Muscle layer of duodenum (tissue), 2 donors: ENCODE measurements at regions not wholly inside any gene's neighbourhood (a gene's known extent, or its start where the extent isn't known, plus 50 kb on each side); places are given as distances from the start of the nearest gene placed in this dataset.
"Not testable (repeated sequence)": the region's sequence is repeated elsewhere in the genome, so short reads cannot be mapped to it uniquely, and the experiment has no call there.

Experiments used
- H3K27ac ChIP-seq: one replicate; pipeline ENCODE4 v1.7.0; 2013; ENCODE audit warnings: mild to moderate bottlenecking, low read length
- H3K27me3 ChIP-seq: one replicate; pipeline ENCODE4 v1.7.0; 2013; ENCODE audit warnings: low read depth, mild to moderate bottlenecking, control low read depth, low read length
- H3K36me3 ChIP-seq, 2 donors: one replicate each; pipeline ENCODE4 v1.7.0; 2013; ENCODE audit warnings: low read length in 2 of 2, control low read depth in 1 of 2, mild to moderate bottlenecking in 1 of 2; ENCODE audit not compliant: insufficient read depth in 2 of 2, control insufficient read depth in 1 of 2
- H3K4me1 ChIP-seq, 2 donors: one replicate each; pipeline ENCODE4 v1.7.0; 2013; ENCODE audit warnings: low read length in 2 of 2, mild to moderate bottlenecking in 2 of 2, control low read depth in 1 of 2, moderate library complexity in 1 of 2; ENCODE audit not compliant: insufficient read depth in 2 of 2, control insufficient read depth in 1 of 2
- H3K4me3 ChIP-seq, 2 donors: one replicate each; pipeline ENCODE4 v1.7.0; 2013; ENCODE audit warnings: low read length in 2 of 2, low read depth in 1 of 2, mild to moderate bottlenecking in 1 of 2
- H3K9me3 ChIP-seq, 2 donors: one replicate each; pipeline ENCODE4 v1.7.0; 2013; ENCODE audit warnings: low read length in 2 of 2, control low read depth in 1 of 2, mild to moderate bottlenecking in 1 of 2; ENCODE audit not compliant: control insufficient read depth in 1 of 2
- donor health status: healthy.

DNA sequence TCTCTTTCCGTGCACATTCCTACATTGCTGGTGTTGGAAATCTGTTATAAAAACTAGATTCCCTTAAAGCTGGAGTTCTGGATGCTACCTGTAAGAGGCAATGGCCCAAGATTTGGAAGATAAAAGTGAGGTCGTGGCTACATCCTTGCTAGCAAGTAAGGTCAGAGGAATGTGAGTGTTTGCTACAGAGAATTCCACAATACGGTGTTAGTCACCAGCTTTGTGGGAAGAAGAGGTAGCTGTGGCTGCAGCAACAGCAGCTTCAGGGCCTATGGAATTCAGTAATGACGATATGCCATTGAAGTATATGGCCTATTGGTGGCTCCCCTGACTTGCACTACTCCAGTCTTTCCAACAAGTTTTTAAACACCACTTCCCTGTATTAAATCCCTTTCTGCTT is 227.7 kb upstream of the TMEM260 start:
- H3K27me3 ChIP-seq: no peaks in the 10 kb centered on the region
- peaks cover 0 to 10% of the 10 kb centered on the region in 2 donors for H3K36me3 ChIP-seq
- no peak overlapping the region for H3K27ac ChIP-seq
- no peaks in the 10 kb centered on the region for H3K9me3 ChIP-seq
- no peak overlapping the region for H3K4me3 ChIP-seq
- peaks cover 0 to under 1% of the 10 kb centered on the region in 2 donors for H3K4me1 ChIP-seq

DNA sequence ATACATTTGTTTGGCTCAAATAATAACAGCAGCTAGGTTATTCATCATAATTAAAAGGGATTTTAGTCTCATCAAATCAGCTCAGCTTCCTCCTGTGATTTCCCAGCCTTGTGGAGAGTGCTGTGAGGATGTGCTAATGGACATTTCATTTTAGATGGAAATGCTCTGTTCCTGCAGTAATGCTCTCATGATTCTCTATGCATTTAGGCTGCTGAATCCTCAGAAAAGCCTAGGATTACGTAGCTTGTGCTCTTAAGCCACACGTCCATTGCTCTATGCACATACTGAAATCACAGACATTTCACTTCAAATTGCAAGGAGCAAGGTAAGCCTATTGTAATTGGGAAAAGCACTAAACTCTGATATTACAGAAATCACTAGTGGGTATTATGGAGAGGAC is 226.6 kb upstream of the TMEM260 start:
- no peak overlapping the region for H3K27ac ChIP-seq
- no peaks in the 10 kb centered on the region for H3K27me3 ChIP-seq
- peaks cover 0 to 10% of the 10 kb centered on the region in 2 donors for H3K36me3 ChIP-seq
- H3K9me3 ChIP-seq: no peaks in the 10 kb centered on the region
- H3K4me1 ChIP-seq: peaks cover 0 to 10% of the 10 kb centered on the region in 2 donors
- H3K4me3 ChIP-seq: no peak overlapping the region

DNA sequence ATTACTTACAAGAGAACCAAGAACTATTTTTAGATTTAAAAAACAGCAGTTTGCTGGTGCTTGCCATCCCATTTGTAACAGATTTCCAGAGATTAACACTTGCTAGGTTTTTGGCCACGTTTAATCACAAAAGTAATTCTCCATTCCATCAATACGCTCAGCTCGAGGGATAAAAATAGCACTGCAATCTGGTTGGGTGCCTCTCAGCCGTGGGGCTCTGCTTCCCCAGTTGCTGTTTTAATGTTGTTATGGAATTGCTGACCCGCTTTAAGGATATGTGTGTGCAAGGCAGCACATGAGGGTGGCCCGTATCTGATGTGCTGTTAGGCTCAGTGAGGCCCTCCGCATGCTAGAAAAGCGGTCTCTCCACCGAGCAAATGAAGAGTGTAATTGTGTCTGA is 222.2 kb upstream of the TMEM260 start:
- no peak overlapping the region for H3K4me3 ChIP-seq
- H3K9me3 ChIP-seq: no peaks in the 10 kb centered on the region
- H3K4me1 ChIP-seq: peaks cover 0 to 10% of the 10 kb centered on the region in 2 donors
- H3K36me3 ChIP-seq: no peaks in the 10 kb centered on the region
- H3K27me3 ChIP-seq: no peaks in the 10 kb centered on the region
- H3K27ac ChIP-seq: no peak overlapping the region

DNA sequence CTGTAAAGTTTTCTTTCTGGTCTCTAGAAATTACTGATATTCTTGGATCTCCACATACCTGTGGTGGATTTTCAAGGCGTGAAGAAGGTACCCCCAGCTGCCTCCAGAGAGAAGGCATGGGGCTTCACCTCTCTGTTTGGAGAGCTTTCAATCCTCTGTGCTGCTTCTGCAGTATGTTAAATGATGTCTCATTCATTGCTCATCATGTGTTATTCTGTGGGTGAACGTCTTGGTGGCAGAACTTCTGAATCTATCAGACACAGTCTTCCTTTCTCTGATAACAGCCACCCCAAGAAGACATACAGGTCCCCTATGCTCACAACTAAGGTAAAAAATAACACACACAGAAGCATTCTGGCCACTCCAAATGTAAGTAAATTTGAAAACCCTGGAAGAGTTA is 221.3 kb upstream of the TMEM260 start:
- no peak overlapping the region for H3K27ac ChIP-seq
- no peaks in the 10 kb centered on the region for H3K27me3 ChIP-seq
- no peaks in the 10 kb centered on the region for H3K9me3 ChIP-seq
- H3K4me1 ChIP-seq: peaks cover 0 to 10% of the 10 kb centered on the region in 2 donors
- no peaks in the 10 kb centered on the region for H3K36me3 ChIP-seq
- H3K4me3 ChIP-seq: no peak overlapping the region

DNA sequence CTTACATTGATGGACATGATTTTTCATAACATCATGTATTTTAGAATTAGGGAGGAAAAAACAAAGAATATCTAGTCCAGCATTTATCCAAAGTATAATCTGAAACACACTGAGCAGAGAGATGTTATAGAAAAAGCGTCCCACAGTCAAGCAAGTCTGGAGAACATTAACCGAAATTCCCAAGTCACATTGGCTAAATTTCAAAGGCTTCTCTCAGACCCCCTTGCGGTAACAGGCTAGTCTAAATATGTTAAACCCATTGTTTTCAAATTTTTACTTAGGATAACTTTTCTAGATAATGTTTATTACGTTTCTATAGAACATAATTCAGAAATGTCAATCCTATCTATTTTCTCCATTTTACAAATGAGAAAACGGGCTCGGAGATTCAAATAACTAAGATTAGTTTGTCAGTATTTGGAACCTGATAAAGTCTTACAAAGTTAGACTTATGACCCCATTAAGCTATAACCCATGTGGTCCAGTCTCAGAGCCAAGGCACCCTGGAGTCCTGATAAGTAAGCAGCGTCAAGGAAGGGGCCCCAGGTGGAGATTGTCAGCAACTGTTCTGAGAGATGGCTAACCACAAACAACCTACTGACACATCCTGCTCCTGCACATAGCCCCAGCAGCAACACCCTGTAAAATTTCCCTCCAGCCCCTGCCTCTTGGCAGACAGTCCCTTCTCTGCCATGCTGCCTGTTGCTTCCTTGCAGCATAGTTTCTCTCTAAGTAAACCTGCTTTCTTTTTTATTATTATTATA is 220.6 kb upstream of the TMEM260 start:
- Histone ChIP-seq H3K36me3 (no peaks in the 10 kb centered on the region), H3K4me1 (peaks cover 0 to 10% of the 10 kb centered on the region in 2 donors), H3K9me3 (no peaks in the 10 kb centered on the region), H3K27me3 (no peaks in the 10 kb centered on the region), H3K27ac (no peak overlapping the region), H3K4me3 (no peak overlapping the region)

DNA sequence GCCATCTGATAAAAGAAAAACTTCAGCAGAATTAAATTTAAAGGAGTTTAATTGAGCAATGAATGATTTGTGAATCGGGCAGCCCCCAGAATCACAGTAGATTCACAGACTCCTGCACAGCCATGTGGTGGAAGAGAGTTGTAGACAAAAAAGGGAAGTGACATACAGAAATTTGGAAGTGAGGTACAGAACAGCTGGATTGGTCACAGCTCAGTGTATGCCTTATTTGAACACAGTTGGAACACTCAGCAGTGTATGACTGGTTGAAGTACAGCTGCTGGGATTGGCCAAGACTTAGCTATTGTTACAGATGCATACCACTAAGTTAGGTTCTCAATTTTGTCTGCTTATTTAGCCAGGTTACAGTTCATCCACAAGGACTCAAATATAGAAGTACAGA is 213.9 kb upstream of the TMEM260 start:
- H3K9me3 ChIP-seq, H3K27ac ChIP-seq, H3K27me3 ChIP-seq, H3K36me3 ChIP-seq, H3K4me1 ChIP-seq, H3K4me3 ChIP-seq: not testable (repeated sequence)

DNA sequence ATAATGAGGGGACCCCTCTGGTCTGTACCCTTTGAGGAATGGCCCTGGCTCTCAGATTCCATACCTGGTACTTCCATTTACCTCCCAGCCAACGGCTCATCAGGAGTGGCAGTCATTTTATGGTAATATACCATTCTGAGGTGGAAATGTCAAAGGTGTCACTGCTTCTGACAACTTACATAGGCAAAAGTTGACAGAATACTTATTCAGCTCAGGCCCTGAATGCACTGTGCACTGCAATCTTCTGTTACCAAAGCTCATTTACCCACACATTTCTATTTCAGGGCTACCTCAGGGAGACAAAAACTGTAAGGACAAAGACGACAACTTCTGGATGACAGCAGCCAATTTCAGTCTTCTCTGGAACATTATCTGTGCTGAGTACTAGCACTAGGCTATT is 212.2 kb upstream of the TMEM260 start:
- Histone ChIP-seq H3K27me3 (no peaks in the 10 kb centered on the region), H3K4me3 (no peak overlapping the region), H3K9me3 (no peaks in the 10 kb centered on the region), H3K4me1 (no peaks in the 10 kb centered on the region), H3K36me3 (no peaks in the 10 kb centered on the region), H3K27ac (no peak overlapping the region)

DNA sequence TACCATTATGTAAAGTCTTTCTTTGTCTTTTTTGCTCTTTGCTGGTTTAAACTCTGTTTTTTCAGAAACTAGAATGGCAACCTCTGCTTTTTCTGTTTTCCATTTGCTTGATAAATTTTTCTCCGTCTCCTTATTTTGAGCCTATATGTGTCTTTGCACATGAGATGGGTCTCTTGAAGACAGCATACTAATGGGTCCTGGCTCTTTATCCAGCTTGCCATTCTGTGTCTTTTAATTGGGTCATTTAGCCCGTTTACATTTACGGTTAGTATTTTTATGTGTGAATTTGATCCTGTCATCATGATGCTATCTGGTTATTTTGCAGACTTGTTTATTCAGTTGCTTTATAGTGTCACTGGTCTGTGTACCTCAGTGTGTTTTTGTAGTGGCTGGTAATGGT is 207.9 kb upstream of the TMEM260 start:
- H3K36me3 ChIP-seq: no peaks in the 10 kb centered on the region
- H3K9me3 ChIP-seq: no peaks in the 10 kb centered on the region
- no peaks in the 10 kb centered on the region for H3K4me1 ChIP-seq
- H3K27ac ChIP-seq: no peak overlapping the region
- H3K4me3 ChIP-seq: no peak overlapping the region
- no peaks in the 10 kb centered on the region for H3K27me3 ChIP-seq

DNA sequence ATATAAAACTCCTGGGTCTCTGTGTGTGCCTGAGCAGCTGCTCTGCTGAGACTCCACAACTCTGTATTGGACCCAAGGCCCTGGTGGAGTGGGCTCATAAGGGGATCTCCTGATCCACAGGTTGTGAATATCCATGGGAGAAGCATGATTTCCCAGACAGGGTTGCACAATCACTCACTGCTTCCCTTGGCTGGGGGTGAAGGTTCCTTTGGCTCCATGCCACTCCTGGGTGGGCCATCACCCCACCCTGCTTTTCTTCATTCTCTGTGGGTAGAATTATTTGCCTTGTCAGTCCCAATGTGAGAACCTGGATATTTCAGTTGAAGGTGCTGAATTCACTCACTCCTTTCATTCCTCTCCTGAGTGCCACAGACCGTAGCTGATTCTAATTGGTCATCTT is 205.2 kb upstream of the TMEM260 start:
- no peak overlapping the region for H3K27ac ChIP-seq
- H3K36me3 ChIP-seq: no peaks in the 10 kb centered on the region
- no peak overlapping the region for H3K4me3 ChIP-seq
- H3K27me3 ChIP-seq: no peaks in the 10 kb centered on the region
- no peaks in the 10 kb centered on the region for H3K9me3 ChIP-seq
- no peaks in the 10 kb centered on the region for H3K4me1 ChIP-seq

DNA sequence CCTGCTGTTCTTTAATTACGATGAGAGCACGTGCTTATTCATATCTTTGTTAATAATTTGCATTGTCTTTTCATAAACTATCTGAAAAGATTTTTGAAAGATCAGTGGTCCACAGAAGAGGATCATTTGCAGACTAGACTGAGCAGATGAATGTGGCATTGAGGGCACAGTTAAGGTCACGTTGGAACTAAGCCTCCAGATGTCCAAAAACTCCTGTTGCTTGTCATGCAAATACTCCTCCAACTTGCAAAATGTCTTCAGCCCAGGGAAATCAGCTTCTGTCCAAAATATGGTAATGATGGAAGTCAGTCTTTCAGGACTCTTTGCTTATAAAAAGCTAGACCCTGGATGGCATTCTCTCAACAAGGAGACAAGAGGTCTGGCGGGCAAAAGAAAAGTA is 201.6 kb upstream of the TMEM260 start:
- Histone ChIP-seq H3K4me3 (no peak overlapping the region), H3K4me1 (no peaks in the 10 kb centered on the region), H3K27me3 (no peaks in the 10 kb centered on the region), H3K9me3 (peaks cover 0 to 3% of the 10 kb centered on the region in 2 donors), H3K27ac (no peak overlapping the region), H3K36me3 (no peaks in the 10 kb centered on the region)

DNA sequence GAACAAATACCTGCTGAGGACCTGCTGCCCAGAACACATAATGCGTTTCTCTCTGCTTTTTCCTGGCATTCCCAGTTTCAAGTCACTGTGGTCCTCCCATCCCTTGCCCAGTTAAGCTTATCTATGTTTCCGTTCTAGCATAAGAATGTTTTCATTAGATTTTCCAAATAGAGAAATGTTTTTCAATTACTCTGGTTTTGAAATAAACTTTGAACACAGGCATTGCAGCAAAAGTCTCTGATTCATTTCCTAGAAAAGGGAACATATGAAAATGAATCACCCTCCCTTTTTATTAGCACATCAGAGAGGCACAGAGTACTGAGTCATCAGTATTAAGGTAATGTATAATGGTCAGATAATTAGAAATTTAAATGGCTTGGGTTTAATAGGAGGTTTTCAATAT is 201.1 kb upstream of the TMEM260 start:
- Histone ChIP-seq H3K4me1 (no peaks in the 10 kb centered on the region), H3K27me3 (no peaks in the 10 kb centered on the region), H3K36me3 (no peaks in the 10 kb centered on the region), H3K9me3 (peaks cover 0 to 3% of the 10 kb centered on the region in 2 donors), H3K27ac (no peak overlapping the region), H3K4me3 (no peak overlapping the region)

DNA sequence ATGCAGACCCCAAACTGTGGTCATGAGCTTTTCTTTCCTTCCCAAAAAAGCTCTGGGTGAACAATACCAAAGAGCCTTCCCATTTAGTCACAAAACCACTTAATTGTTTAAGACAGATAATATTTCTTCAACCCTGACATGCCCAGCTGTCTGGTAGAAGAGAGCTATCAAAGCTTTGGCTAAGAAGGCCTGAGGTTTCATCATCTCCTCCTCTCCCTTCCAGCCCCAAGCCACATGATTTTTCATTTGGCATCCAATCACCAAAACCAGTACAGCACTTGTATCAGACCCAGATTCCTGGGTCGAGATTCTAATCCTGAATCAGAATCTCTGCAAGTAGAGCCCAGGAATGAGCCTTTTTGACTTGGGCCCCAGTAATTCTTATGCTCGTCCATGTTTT is 199.6 kb upstream of the TMEM260 start:
- H3K9me3 ChIP-seq: peaks cover 0 to 3% of the 10 kb centered on the region in 2 donors
- no peaks in the 10 kb centered on the region for H3K4me1 ChIP-seq
- H3K36me3 ChIP-seq: no peaks in the 10 kb centered on the region
- no peak overlapping the region for H3K4me3 ChIP-seq
- no peaks in the 10 kb centered on the region for H3K27me3 ChIP-seq
- H3K27ac ChIP-seq: no peak overlapping the region
